Testis (tissue), 2 donors: ENCODE measurements at regions not wholly inside any gene's neighbourhood (a gene's known extent, or its start where the extent isn't known, plus 50 kb on each side); places are given as distances from the start of the nearest gene placed in this dataset.

Experiments
- DNase-seq: peaks from one replicate; pipeline ENCODE4 v3.0.0-alpha.2; 2019
- H3K27ac ChIP-seq, 2 donors: fragments of 200-600 bp; sonication (generic); one replicate each; pipeline ENCODE4 v1.5.1; 2019
- H3K27me3 ChIP-seq: fragments of 200-600 bp; sonication (generic); one replicate; pipeline ENCODE4 v1.5.1; 2019
- H3K36me3 ChIP-seq: fragments of 200-600 bp; sonication (generic); one replicate; pipeline ENCODE4 v1.5.1; 2017; ENCODE audit warnings: low read depth; ENCODE audit errors: missing control alignments
- H3K4me1 ChIP-seq: fragments of 200-600 bp; sonication (generic); one replicate; pipeline ENCODE4 v1.5.1; 2019
- H3K4me3 ChIP-seq, 2 donors: fragments of 200-600 bp; sonication (generic); one replicate each; pipeline ENCODE4 v1.5.1; 2017 to 2019
- H3K9me3 ChIP-seq: fragments of 200-600 bp; sonication (generic); one replicate; pipeline ENCODE4 v1.5.1; 2017
- POLR2A ChIP-seq: fragments of 450-650 bp; IDR thresholded peaks from one replicate; pipeline ENCODE4 v1.6.1; 2017; ENCODE audit warnings: antibody characterized with exemption, mild to moderate bottlenecking, moderate library complexity
- WGBS, 2 donors: methylation state at CpG; one replicate each; pipeline ENCODE4 v1.1.5; 2018; 5-methylcytosine and 5-hydroxymethylcytosine counted together
- intact Hi-C: fragments of 100-400 bp; cut with DNase I; formaldehyde crosslinking; loops from one replicate; pipeline ENCODE4 v1.15.1; 2023; ENCODE audit warnings: low total_unique reads
- TF ChIP-seq, protein P1 (sequence below), 3 experiments: fragments of 450-650 bp in 2 of 3; fragments of 200-600 bp in 1 of 3; sonication (generic) in 1 of 3; IDR thresholded peaks; one replicate each; pipeline ENCODE4 v1.5.1; 2016 to 2019; ENCODE audit warnings: antibody characterized with exemption in 3 of 3, mild to moderate bottlenecking in 2 of 3, moderate library complexity in 1 of 3

- H3K36me3 ChIP-seq: no peaks in the 10 kb centered on the region
- WGBS, 2 donors: 74 to 87% methylated on average over 3 of the region's 3 CpGs
Observed at GRCh38 chr6:18684343-18684742, 297.2 kb downstream of the RNF144B start.

GRCh38 chr6:18692929-18693685, 306.0 kb downstream of the RNF144B start:
- 54 to 59% methylated on average over 7 of the region's 7 CpGs for WGBS, 2 donors
- Histone ChIP-seq H3K27ac (no peak overlapping the region), H3K4me3 (no peak overlapping the region), H3K27me3 (no peaks in the 10 kb centered on the region), H3K4me1 (no peaks in the 10 kb centered on the region), H3K36me3 (no peaks in the 10 kb centered on the region), H3K9me3 (no peaks in the 10 kb centered on the region)
- DNase-seq: no peak
- TF ChIP-seq, protein P1, sequence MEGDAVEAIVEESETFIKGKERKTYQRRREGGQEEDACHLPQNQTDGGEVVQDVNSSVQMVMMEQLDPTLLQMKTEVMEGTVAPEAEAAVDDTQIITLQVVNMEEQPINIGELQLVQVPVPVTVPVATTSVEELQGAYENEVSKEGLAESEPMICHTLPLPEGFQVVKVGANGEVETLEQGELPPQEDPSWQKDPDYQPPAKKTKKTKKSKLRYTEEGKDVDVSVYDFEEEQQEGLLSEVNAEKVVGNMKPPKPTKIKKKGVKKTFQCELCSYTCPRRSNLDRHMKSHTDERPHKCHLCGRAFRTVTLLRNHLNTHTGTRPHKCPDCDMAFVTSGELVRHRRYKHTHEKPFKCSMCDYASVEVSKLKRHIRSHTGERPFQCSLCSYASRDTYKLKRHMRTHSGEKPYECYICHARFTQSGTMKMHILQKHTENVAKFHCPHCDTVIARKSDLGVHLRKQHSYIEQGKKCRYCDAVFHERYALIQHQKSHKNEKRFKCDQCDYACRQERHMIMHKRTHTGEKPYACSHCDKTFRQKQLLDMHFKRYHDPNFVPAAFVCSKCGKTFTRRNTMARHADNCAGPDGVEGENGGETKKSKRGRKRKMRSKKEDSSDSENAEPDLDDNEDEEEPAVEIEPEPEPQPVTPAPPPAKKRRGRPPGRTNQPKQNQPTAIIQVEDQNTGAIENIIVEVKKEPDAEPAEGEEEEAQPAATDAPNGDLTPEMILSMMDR (IDR thresholded peaks at IDR 0.05): no peak
- TF ChIP-seq POLR2A: no peak
- intact Hi-C loops: no loop called here

More at GRCh38 chr6:18684343-18684742, 297.2 kb downstream of the RNF144B start:
- Histone ChIP-seq H3K4me3 (no peak overlapping the region), H3K9me3 (no peaks in the 10 kb centered on the region), H3K27ac (no peak overlapping the region), H3K27me3 (no peaks in the 10 kb centered on the region), H3K4me1 (no peaks in the 10 kb centered on the region)
- DNase-seq: no peak
- intact Hi-C loops: no loop called here
- TF ChIP-seq POLR2A: no peak
- TF ChIP-seq, protein P1 (IDR thresholded peaks at IDR 0.05): no peak

- intact Hi-C loops: no loop called here
- H3K4me3 ChIP-seq: no peak overlapping the region
- H3K27me3 ChIP-seq: no peaks in the 10 kb centered on the region
- H3K36me3 ChIP-seq: no peaks in the 10 kb centered on the region
- no peak for DNase-seq
- 77 to 80% methylated on average over 6 of the region's 6 CpGs for WGBS, 2 donors
- H3K4me1 ChIP-seq: no peaks in the 10 kb centered on the region
- H3K27ac ChIP-seq: no peak overlapping the region
- H3K9me3 ChIP-seq: no peaks in the 10 kb centered on the region
- TF ChIP-seq, protein P1 (IDR thresholded peaks at IDR 0.05): no peak
- TF ChIP-seq POLR2A: no peak
Observed at GRCh38 chr6:18693881-18694280, 306.7 kb downstream of the RNF144B start.

- no peak overlapping the region for H3K4me3 ChIP-seq
- TF ChIP-seq, protein P1 (IDR thresholded peaks at IDR 0.05): no peak
- TF ChIP-seq POLR2A: no peak
- no peaks in the 10 kb centered on the region for H3K4me1 ChIP-seq
- H3K27me3 ChIP-seq: no peaks in the 10 kb centered on the region
- no peaks in the 10 kb centered on the region for H3K9me3 ChIP-seq
- H3K36me3 ChIP-seq: no peaks in the 10 kb centered on the region
- 60 to 83% methylated on average over 3 of the region's 3 CpGs for WGBS, 2 donors
- DNase-seq: no peak
- intact Hi-C loops: no loop called here
- H3K27ac ChIP-seq: no peak overlapping the region
Observed at GRCh38 chr6:18703546-18703945, 316.4 kb downstream of the RNF144B start.
